ENCODE measurements at regions not wholly inside any gene's neighbourhood (a gene's known extent, or its start where the extent isn't known, plus 50 kb on each side); places are given as distances from the start of the nearest gene placed in this dataset.

GRCh38 chr6:99736302-99736701 is 129.7 kb downstream of the PRDM13 start:
- no peak for TF ChIP-seq CTCF (IDR thresholded peaks at IDR 0.05; ENCODE audit: borderline replicate concordance, extremely low read depth, insufficient read depth)
- Histone ChIP-seq H3K9me3 (ENCODE audit: control insufficient read depth in 2 of 3, insufficient read depth in 1 of 3, low read length in 3 of 3) (no peaks in the 10 kb centered on the region), H3K9ac (ENCODE audit: low read length in 3 of 3) (no peak overlapping the region), H3K4me1 (ENCODE audit: control insufficient read depth in 2 of 3, insufficient read depth in 2 of 3, low read depth in 1 of 3, low read length in 3 of 3) (no peaks in the 10 kb centered on the region), H3K27ac (ENCODE audit: low read depth in 2 of 2, low read length in 2 of 2) (no peak overlapping the region), H3K36me3 (ENCODE audit: control insufficient read depth in 2 of 3, insufficient read depth in 3 of 3, low read length in 3 of 3) (no peaks in the 10 kb centered on the region), H3K4me3 (ENCODE audit: low read length in 3 of 3) (no peak overlapping the region), H3K27me3 (ENCODE audit: control insufficient read depth, insufficient read depth, low read length) (no peaks in the 10 kb centered on the region)
- intact Hi-C loops (cut with DNase I): no loop called here
- FAIRE-seq (no peak), DNase-seq (no peak)

GRCh38 chr6:99739526-99739925 is 132.9 kb downstream of the PRDM13 start:
- H3K36me3 ChIP-seq (ENCODE audit: control insufficient read depth in 2 of 3, insufficient read depth in 3 of 3, low read length in 3 of 3): no peaks in the 10 kb centered on the region
- no peak for TF ChIP-seq CTCF (IDR thresholded peaks at IDR 0.05; ENCODE audit: borderline replicate concordance, extremely low read depth, insufficient read depth)
- H3K27ac ChIP-seq (ENCODE audit: low read depth in 2 of 2, low read length in 2 of 2): no peak overlapping the region
- no peak overlapping the region for H3K9ac ChIP-seq (ENCODE audit: low read length in 3 of 3)
- FAIRE-seq (no peak), DNase-seq (no peak)
- H3K27me3 ChIP-seq (ENCODE audit: control insufficient read depth, insufficient read depth, low read length): no peaks in the 10 kb centered on the region
- H3K4me3 ChIP-seq (ENCODE audit: low read length in 3 of 3): no peak overlapping the region
- intact Hi-C loops (cut with DNase I): no loop called here
- H3K9me3 ChIP-seq (ENCODE audit: control insufficient read depth in 2 of 3, insufficient read depth in 1 of 3, low read length in 3 of 3): no peaks in the 10 kb centered on the region
- H3K4me1 ChIP-seq (ENCODE audit: control insufficient read depth in 2 of 3, insufficient read depth in 2 of 3, low read depth in 1 of 3, low read length in 3 of 3): no peaks in the 10 kb centered on the region

- Histone ChIP-seq H3K4me1 (ENCODE audit: control insufficient read depth in 2 of 3, insufficient read depth in 2 of 3, low read depth in 1 of 3, low read length in 3 of 3) (no peaks in the 10 kb centered on the region), H3K36me3 (ENCODE audit: control insufficient read depth in 2 of 3, insufficient read depth in 3 of 3, low read length in 3 of 3) (no peaks in the 10 kb centered on the region), H3K9me3 (ENCODE audit: control insufficient read depth in 2 of 3, insufficient read depth in 1 of 3, low read length in 3 of 3) (no peaks in the 10 kb centered on the region), H3K27ac (ENCODE audit: low read depth in 2 of 2, low read length in 2 of 2) (no peak overlapping the region), H3K9ac (ENCODE audit: low read length in 3 of 3) (no peak overlapping the region), H3K4me3 (ENCODE audit: low read length in 3 of 3) (no peak overlapping the region), H3K27me3 (ENCODE audit: control insufficient read depth, insufficient read depth, low read length) (no peaks in the 10 kb centered on the region)
- TF ChIP-seq CTCF (IDR thresholded peaks at IDR 0.05; ENCODE audit: borderline replicate concordance, extremely low read depth, insufficient read depth): no peak
- DNase-seq: no peak
- FAIRE-seq: peak; percentile 76
- intact Hi-C loops (cut with DNase I): loop anchor here (10.0 kb wide), 1 partner anchor 266 kb away; no protein-coding TSS in a partner anchor
These were observed 134.5 kb downstream of the PRDM13 start for GRCh38 chr6:99741092-99741491.

- no peak for DNase-seq
- H3K36me3 ChIP-seq (ENCODE audit: control insufficient read depth in 2 of 3, insufficient read depth in 3 of 3, low read length in 3 of 3): no peaks in the 10 kb centered on the region
- H3K9me3 ChIP-seq (ENCODE audit: control insufficient read depth in 2 of 3, insufficient read depth in 1 of 3, low read length in 3 of 3): no peaks in the 10 kb centered on the region
- FAIRE-seq: no peak
- intact Hi-C loops (cut with DNase I): loop anchor here (10.0 kb wide), 1 partner anchor 269 kb away; no protein-coding TSS in a partner anchor
- no peaks in the 10 kb centered on the region for H3K27me3 ChIP-seq (ENCODE audit: control insufficient read depth, insufficient read depth, low read length)
- H3K9ac ChIP-seq (ENCODE audit: low read length in 3 of 3): no peak overlapping the region
- no peak for TF ChIP-seq CTCF (IDR thresholded peaks at IDR 0.05; ENCODE audit: borderline replicate concordance, extremely low read depth, insufficient read depth)
- no peaks in the 10 kb centered on the region for H3K4me1 ChIP-seq (ENCODE audit: control insufficient read depth in 2 of 3, insufficient read depth in 2 of 3, low read depth in 1 of 3, low read length in 3 of 3)
- no peak overlapping the region for H3K27ac ChIP-seq (ENCODE audit: low read depth in 2 of 2, low read length in 2 of 2)
- H3K4me3 ChIP-seq (ENCODE audit: low read length in 3 of 3): no peak overlapping the region
These were observed 137.0 kb downstream of the PRDM13 start for GRCh38 chr6:99743647-99744046.

Measured in kidney (tissue), 13 donors.